ENCODE measurements at regions not wholly inside any gene's neighbourhood (a gene's known extent, or its start where the extent isn't known, plus 50 kb on each side); places are given as distances from the start of the nearest gene placed in this dataset.

GRCh38 chr6:154885214-154885613 lies 109.9 kb upstream of the TIAM2 start:
- no peak for DNase-seq (ENCODE audit: low spot score)

DNA sequence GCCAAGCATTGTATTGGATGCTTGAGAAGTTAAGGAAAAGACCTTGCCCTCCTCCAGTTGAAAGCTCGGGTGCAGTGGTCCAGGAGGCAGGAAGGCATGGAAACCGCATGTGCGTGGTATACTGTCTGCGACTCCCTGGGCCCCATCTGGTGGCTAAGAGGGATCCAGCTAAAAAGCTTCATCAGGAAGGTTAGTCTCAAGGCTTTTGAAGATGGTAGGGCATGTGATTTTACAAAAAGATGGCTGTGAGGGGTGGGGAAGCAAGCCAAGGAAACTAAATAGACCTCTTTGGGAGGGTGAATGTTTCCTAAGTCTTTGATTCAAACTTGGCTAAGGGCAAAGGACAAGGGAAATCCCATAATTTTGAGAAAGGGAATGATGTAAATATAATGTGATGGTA lies 109.1 kb upstream of the TIAM2 start:
- no peak for DNase-seq (ENCODE audit: low spot score)

GRCh38 chr6:154886471-154886870 lies 108.6 kb upstream of the TIAM2 start:
- no peak for DNase-seq (ENCODE audit: low spot score)

DNA sequence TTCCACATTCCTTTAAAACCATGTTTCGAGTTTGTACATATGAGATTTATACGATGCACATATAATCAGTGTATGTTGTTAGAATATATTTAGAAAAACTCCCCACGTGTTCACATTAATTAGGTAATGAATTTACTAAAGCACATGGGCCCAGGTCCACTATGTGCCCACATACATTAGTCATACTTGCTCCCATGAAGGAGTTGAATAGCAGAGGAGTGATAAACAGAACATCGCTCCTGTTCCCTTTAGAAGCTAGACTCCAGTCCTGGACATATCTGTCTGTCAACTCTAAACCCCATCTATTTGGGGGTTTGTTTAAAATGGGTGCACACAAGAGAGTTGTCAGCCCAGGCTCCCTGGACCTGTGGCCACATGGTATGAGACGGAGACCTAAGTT lies 108.1 kb upstream of the TIAM2 start:
- DNase-seq (ENCODE audit: low spot score), result no peak

DNA sequence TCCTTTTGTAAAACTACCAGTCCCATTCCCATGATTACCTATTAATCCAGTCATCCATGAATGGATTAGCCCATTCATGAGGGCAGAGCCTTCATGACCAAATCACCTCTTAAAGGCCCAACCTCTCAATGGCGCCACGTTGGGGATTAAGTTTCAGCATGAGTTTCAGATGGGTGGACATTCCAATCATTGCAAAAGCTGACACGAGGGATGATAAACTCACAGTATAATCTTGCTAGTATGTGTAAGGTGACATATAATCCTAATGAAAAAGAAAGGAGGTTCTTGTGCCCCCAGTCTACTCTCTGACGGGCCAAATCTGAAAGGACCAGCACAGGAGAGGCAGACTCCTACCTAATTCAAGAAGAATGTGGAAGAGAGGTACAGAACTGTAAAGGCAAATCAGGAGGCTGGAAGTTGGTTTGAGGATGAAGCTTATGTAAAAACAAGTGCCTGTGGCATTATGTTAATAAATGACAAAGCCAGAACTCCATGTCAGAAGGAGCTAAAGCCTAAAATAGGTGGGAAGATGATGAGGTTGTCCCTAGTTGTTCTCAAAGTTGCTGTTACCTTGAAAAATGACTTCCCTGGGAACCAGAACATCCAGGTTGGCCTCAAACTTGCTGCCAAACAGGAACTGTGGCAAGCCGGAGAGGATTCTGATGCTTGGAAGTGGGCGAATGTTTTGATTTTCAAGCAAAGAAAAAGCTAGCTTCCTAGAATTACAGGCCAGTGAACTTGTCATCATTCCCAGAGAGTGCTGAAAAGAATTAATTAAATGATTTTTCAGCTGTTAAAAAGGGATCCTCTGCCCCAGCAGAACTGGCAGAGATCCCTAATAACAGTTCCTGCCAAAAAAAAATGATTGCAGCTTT lies 106.5 kb upstream of the TIAM2 start:
- DNase-seq (ENCODE audit: low spot score), result no peak

DNA sequence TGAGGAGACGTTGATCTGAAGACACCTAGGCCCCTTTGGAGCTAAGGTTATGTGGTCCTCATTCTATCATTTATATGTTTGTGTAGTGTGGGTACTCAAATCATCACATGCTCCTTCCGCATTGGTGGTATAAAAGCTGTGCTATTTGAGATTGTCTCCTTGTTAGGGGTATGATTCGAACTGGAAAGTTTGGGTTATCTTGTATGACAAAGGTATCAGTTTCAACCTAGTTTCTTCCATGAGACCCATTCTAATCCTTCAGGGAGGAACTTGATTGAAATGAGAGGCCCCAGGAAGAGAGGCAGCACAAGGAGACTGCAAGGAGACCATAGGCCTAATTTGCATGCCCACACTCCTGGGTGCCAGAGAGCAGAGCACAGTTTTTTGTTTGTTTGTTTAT lies 104.2 kb upstream of the TIAM2 start:
- DNase-seq (ENCODE audit: low spot score), result no peak

GRCh38 chr6:154891901-154892300 lies 103.2 kb upstream of the TIAM2 start:
- no peak for DNase-seq (ENCODE audit: low spot score)

DNA sequence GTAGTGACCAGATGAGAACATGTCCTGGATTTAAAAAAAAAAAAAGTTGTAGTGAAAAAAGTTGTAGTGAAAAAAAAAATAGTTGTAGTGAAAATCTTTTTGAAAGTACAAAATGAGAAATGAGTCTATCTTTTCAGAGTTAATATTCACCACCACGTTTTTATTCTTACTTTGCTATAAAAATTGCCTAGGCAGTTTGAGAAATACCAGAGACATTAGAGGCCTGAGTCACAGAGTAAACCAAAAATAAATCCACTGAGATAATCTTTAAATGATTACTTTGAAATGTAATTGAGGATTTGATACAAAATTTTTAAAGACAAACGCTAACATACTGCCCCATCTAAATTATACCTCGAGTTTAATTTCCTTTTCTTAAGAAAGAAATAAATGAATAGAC lies 101.2 kb upstream of the TIAM2 start:
- no peak for DNase-seq (ENCODE audit: low spot score)

- DNase-seq (ENCODE audit: low spot score), result no peak
Observed at GRCh38 chr6:154894902-154895301, 100.2 kb upstream of the TIAM2 start.

GRCh38 chr6:154895841-154896240 lies 99.3 kb upstream of the TIAM2 start:
- DNase-seq (ENCODE audit: low spot score), result no peak

DNA sequence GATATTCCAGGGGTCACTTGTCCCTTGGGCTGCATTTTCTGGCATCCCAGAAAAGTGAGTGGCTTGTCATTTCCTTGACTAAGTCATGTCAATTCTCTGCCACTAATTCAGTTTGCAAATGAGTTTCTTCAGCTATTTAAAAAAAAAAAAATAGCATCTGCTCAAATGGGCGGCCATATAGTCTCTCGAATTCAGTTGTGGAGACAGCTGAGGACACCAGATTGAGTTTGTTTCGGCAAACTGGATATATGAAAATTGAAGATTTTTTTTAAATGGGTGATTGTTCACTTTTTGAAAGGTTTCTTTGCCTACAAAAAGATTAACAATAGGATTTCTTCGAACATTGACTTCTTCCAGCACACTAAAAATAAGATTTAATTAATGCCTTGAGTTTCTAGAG lies 96.3 kb upstream of the TIAM2 start:
- DNase-seq (ENCODE audit: low spot score), result no peak

DNA sequence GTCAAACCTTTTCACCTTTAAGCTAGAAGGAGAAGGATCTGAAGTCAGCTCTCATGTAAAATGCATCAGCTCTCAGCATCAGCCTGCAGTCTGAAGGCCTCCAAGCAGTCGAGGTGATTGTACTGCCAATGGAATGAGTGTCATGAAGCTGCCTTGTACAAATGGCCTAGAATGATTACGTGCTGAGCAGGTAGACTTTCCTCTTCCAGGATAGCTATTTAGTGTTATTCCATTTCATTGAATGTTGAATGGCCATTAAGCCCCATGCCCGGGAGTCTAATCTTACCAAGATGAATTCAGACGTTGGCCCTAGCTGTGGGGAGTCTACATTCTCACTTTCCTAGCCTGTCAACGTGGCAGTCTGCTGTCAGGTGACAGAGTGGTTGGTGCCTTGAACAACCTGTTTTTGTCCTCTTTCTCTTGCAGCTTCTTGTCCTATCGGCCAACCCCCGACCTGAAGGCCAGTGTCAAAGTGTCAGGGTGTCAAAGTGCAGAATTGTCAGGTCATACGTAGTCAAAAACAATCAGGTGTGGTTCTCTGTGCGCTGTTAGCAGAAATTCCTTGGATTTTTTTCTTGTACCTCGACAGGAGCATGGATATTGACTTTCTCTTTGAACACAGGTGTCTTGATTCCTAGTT lies 95.2 kb upstream of the TIAM2 start:
- DNase-seq (ENCODE audit: low spot score), result no peak

DNA sequence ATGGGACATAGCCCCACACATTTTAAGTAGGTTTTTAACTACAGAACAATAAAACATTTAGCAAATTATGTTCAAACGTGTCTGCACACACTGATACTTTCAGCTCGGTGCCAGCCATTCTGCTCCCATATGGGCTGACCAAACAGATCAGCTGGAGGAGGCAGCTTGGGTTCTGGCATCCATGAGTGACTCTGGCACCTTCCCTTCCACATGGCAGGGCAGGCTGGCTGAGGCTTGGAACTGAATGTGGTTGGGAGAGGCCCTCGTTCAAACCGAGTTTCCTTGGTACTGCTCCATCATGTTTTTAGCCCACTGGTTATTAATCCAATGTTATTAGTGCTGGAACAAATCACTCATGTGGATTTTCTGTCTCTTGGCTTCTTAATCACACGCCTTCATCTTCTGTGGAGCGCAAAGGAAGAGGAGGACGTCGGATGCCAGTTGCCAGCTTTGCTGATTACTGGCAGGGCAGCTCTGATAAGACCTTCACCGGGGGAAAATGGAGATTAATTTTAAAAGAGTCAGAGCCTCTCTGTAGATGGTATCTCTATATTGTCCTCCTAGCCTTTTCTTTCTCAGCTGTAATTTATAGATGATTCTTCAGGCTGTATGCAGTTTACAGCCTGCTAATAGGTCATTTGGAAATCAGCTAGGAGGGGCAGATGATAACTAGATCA lies 93.1 kb upstream of the TIAM2 start:
- no peak for DNase-seq (ENCODE audit: low spot score)

DNA sequence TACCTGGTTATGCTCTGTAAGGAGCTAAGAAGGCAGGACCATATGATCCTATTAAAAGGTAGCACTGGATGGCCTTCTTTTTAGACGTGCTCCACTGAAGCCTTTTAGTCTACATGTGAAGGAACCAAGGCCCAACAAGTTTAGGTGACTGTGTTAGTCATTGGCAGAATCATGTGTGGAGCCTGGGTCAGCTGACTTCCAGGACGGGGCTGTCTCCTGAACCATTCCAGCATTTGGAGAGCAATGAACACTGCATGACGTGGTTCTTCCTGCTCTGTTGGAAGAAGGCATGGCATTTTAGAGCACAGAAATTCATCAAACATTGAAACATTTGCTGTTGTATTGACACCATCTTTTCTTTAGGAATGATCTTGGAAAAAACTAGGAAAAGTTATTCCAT lies 87.8 kb upstream of the TIAM2 start:
- DNase-seq (ENCODE audit: low spot score), result no peak

DNA sequence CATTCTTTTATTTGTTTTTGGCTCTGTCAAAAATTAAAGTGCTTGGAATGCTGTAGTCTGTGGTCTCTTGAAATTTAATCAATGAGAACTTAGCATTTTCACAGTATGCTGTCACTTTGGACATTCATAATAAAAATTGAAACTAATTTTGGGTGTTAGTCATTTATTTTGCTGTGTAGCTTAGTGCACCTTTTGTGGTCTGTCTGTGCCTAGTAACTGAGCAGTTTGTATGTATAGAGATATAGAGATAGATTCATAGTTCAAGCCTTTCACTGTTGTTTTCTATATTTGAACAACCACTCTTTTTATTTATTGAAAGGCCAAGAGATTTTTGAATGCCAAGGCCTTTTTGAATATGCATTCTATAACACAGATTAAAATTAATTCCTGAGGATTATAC lies 86.4 kb upstream of the TIAM2 start:
- DNase-seq (ENCODE audit: low spot score), result no peak

DNA sequence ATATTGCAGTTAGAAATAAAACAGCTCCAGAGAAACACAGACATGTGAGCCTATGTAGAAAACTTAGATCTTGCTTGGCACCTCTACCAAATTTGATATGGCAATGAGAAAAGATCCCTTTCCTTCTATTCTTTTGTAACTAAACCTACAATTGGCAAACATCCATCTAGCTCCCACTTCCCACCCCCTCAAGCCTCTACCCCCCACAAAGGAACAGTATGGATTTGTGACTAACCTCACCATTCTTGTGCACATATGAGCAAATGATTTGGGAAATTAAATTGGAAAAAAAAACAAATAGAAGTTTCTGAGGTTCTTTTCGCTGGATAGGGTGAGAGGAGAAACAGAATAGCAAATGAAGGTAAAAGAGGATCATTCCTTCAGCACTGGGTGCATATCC lies 85.8 kb upstream of the TIAM2 start:
- DNase-seq (ENCODE audit: low spot score), result no peak

DNA sequence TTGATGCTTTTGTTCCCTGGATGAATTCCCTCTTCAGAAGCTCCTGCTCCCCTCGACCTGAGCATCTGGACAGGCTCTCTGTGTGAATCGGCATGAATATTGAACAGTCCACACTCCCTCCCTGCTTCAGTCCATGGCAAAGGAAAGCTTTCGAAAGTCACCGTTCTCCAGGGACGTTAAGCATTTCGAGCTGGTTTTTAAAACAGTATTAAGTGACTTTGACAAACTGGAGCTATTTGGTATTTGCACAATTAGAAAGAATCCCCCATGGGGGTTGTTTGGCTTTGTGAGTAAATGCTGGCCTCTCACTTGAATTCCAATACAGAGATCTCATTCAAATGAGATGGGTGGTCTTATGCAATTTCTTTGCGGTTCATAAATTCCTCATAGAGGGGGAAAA lies 85.3 kb upstream of the TIAM2 start:
- DNase-seq (ENCODE audit: low spot score), result no peak

DNA sequence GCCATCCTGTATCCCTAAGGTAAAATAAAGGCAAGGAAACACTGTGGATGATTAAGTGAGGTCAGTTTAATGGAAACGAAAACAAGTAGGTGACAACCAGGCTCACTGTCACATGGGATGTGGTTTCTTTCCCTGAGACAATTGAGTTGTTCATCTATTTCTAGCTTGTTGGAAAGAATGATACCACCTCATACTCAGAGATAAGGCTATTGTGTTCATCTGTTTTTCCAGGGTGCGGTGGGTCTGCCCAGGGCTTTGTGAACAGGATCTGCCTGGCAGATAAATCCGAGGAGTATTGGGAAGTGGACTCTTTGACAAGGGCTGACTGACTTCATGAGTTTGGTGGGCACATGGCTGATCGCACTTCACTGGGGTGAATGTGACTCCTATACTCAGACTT lies 80.8 kb upstream of the TIAM2 start:
- no peak for DNase-seq (ENCODE audit: low spot score)

DNA sequence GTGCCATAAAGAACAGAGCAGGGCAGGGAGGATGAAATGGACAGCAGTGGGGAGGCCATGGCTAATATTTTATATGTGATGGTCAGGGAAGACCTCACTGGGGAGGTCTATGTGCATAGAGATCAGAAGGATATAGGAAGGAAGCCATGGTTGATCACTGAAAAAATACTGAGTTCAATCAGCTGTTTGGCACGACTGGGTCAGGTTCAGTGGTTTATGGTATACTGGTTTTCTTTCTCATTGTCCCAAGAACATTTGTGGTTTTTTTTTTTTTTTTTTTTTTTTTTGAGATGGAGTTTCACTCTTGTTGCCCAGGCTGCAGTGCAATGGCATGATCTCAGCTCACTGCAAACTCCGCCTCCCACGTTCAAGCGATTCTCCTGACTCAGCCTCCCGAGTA lies 78.3 kb upstream of the TIAM2 start:
- DNase-seq (ENCODE audit: low spot score), result no peak

- no peak for DNase-seq (ENCODE audit: low spot score)
Observed at GRCh38 chr6:154917941-154918340, 77.2 kb upstream of the TIAM2 start.

- no peak for DNase-seq (ENCODE audit: low spot score)
Observed at GRCh38 chr6:154919806-154920205, 75.3 kb upstream of the TIAM2 start.

GRCh38 chr6:154920495-154921200 lies 74.5 kb upstream of the TIAM2 start:
- no peak for DNase-seq (ENCODE audit: low spot score)

GRCh38 chr6:154921482-154921881 lies 73.6 kb upstream of the TIAM2 start:
- DNase-seq (ENCODE audit: low spot score), result no peak

Data from hematopoietic multipotent progenitor cell treated with erythropoietin and hydrocortisone succinate and interleukin-3 and kit ligand, for 15 days (in vitro differentiated cells).